HG03280 (cell line): ENCODE measurements at regions not wholly inside any gene's neighbourhood (a gene's known extent, or its start where the extent isn't known, plus 50 kb on each side); places are given as distances from the start of the nearest gene placed in this dataset.
A peak's percentile ranks its signal among the peaks of the same experiment; 100 is the strongest.
"Not testable (repeated sequence)": the region's sequence is repeated elsewhere in the genome, so short reads cannot be mapped to it uniquely, and the experiment has no call there.

Experiments
- ATAC-seq: cut with Tn5 transposase; IDR thresholded peaks from one replicate; pipeline ENCODE4 v1.9.1; 2021; ENCODE audit warnings: mild to moderate bottlenecking, moderate library complexity; ENCODE audit not compliant: unreplicated experiment

DNA sequence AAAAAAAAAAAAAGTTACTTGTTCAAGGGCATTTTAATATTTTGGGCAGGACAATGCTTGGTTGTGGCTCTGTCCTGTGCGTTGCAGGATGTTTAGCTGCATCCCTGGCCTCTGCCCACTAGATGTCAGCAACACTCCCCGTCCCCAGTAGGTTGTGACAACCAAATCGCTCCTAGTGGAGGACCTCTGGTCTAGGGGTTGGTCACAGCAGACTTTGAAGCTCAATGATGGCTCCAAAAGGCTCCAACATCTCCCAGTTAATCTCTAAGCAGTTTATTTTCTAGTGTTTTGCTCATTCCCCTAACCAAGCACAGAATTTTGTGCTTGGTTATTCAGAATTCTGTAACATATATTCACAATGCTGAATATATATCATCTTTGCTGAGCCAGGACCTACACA, 67.0 kb downstream of the CHRNA1 start:
- peak; percentile 97 for ATAC-seq

DNA sequence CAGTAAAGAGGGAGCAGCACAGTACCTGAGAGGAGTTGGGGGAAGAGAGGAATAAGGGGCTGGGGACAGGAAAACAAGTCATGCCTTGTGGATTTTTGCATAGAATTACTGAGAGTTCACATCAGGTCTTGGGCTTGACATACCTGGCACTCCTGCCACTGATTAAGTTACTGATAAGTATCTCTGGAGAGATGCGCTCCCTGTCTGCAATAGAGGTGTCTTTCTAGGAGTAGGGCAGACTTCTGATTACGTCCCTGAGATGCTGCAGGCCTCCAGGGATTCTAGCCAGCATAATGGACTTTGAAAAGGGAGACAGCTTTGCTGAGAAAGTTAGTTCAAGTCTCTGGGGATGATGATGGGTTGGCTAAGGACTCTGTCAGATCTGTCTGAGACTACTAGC, 69.4 kb downstream of the CHRNA1 start:
- ATAC-seq = no peak

DNA sequence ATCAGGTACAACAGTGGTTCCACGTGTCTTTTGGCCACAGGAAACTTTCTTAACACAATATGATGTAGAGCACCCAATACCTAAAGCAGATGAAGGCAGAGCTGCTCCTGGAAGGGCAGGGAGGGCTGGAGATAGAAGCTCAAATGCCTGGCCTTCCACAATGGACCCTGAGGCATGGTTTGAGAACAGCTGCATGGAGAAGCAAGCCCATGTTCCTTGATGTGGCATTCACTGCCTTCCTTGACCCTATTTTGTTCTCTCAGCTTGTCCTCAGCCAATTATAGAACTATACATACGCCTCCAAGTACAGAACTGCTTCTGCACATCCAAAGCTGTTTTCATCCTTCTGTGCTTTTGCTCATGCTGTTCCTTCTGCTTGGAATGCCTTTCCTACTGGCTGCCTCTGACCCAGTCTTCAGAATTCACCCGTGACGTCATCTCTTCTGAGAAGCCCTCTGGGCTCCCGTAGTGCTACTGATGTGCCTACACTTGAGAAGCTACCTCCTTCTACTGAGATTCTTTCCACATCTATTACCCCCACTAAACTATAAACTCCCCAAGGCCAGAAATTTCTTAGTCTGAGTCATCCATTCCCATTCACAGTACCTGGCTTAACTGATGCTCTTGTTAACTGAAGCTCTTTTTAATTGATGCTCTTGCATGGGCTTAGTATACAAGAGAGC, 69.9 kb downstream of the CHRNA1 start:
- ATAC-seq = no peak

DNA sequence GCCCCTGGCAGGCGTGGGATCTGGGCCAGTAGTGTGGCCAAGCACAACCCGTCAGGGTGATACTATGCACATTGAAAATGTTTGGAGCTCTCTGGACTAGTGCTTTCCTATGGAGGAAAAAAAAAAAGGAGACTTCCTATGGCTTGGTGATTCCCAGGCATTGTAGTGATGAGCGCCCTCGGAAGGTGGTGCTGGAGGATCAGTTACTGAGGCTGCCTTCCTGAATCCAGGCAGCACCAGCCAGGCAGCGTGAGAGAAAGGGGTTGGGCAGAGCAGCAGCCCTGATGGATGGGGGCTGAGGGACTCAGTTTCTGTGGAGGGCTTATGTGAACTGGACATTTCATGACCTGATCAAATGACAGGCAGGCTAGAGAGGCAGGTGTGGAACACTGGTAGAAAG, 70.9 kb downstream of the CHRNA1 start:
- ATAC-seq = no peak

DNA sequence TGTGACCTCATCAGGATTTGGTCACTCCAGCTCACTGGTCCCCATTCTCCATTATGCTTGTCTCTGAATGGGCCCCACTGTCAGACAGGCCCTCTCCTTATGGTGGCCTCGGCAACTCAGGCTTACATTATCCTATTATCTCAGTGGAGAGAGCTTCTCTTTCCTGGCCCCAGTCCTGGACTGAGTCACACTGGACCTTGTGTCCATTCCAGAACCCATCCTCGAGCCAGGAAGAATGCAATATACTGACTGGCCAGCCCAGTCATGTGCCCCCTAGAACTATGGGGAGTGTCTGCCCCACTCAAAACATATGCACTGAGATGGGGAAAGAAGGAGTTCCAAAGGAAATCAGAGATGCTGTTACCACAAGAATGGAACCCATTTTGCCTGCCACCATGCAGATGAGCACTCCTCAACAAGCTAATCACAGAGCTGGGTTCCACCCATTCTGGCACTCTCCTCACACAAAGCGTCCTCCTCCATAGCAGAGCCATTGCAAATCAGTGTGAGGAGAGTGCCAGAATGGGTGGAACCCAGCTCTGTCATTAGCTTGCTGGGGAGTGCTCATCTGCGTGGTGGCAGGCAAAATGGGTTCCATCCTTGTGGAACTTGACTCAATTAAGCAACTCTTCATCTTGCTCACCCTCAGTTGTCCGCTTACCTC, 71.9 kb downstream of the CHRNA1 start:
- ATAC-seq = no peak

DNA sequence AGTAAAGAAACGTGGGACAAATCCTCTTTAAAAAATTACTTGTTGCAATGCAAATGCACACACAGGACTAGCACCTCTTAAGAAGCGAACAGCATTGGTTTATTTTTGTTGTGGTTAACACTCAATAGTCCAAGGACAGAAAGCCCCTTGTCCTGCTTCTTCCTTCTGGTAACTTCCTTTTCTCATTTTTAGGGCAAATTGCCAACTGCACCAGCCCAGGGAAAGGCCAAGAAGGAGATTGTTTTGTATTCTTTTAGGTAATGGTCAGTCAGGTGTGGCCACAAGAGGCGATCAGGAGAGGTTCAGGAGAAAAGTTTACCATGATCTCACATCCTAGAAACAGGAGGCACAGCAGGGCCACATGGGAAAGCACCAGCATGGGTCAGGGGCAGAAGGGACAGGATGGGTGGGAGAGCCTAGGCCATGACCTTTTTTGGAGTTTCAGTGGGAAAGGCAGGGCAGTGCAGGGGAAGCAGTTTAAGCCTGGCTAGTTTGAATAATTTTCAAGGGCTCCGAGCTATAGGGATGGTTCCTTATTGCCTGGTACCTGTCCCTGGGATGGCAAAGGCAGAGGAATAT, 73.0 kb downstream of the CHRNA1 start:
- no peak for ATAC-seq

DNA sequence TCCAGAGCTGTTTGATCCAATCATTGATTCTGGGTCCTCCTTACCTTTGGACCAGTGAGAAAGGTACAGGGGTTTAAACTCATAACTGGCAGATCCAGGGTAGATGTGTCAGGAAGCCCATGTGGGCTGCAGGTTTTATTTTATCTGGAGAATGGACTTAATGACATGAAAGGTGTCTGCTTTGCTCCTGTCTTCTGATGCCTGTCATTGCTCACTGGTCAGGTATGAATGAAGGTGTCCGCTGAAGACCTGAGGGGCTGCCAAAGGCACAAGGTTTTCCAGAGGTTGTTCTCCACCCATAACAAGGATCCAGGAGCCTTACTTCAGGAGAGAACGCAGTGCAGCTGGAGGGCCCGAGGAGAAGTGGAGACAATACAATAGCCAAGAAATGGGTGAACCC, 74.2 kb downstream of the CHRNA1 start:
- no peak for ATAC-seq

DNA sequence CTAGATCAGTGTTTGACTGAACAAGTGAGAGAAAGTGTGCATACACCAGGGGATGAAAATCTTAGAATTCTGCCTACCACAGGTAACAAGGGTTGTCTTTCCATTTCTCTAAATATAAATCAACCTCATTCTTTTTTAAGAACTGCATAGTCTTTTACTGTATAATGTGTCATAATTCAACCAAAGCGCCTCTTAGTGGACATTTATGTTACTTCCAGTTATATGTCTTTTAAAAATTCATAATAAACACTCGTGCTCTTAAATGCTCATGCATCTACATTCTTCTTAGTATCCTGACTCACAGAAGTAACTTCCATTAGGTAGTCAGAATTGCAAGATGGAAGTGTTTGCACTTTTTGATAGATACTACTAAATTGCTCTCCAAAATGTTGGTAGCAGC, 76.2 kb downstream of the CHRNA1 start:
- ATAC-seq = no peak

DNA sequence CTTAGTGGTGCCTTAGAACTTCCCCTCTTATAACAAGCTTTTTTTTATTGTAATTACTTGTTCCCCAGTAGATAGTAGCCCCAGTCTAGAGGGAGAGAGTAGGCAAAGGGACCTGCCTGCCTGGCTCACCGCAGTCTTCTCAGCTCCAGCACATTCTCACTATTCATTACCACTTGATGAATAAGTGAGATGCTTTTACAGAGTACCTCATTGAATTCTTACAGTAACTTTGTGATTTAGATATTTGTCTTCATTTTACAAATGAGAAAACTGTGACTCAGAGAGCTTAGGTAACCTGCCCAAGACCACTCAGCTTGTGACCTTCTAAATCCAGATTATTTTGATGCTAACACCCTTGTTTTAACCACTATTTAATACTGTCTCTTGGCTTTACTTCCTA, 77.8 kb downstream of the CHRNA1 start:
- ATAC-seq = no peak

DNA sequence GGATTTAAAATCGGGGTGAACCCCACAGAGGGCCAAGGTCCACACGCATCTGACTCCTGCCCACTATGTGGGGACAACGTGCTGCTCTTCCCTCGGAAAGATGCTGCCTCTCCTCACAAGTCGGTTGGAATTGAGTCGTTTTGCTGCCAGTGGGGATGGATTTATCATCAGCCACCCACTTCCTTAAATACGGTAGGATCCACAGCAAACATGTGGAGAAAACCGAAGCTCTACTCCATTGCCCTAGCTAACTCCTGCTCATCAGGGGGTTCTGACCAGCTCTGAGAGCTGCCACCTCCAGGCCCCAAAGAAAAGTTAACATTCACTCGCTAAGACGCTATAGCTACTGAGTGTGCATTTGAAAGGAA, 80.9 kb downstream of the CHRNA1 start:
- ATAC-seq = no peak

DNA sequence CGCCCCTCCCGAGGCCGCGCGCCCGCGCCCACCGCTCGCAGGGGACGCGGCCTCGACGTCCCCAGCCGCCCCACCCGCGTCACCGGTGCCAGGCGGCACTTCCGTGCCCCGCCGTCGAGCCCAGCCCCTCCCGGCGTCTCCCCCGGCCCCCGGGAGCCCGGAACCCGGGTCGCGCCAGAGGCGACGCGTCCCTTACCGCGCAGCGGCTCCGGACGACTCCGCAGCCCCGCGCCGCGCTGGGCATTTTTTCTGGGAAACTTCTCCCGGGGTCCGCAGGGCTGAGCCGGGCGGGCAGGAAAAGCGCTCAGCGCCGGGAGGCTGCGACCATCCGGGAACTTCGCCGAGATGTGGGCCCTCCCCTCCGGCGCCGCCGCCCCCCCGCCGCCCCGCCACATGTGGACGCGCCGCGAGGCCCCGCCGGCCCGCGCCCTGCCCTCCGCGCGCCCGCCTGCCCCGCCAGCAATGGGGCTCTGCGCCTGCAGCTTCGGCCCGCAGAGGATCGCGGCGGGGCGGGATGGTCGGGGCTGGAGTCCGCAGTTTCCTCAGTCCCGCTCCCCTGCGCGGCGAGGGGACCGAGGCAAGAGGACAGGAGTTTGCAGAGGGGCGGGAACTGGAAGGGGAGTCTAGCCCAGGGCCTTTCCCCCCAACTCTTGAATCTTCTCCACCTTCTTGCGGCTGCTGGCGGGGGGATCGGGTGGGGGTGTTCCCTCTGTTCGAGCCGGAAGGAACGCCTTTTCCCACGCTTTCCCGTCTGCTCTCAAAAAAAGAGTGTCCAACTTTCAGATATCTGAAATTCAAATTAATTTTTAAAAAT, 81.5 kb downstream of the CHRNA1 start:
- ATAC-seq = peak; percentile 41

DNA sequence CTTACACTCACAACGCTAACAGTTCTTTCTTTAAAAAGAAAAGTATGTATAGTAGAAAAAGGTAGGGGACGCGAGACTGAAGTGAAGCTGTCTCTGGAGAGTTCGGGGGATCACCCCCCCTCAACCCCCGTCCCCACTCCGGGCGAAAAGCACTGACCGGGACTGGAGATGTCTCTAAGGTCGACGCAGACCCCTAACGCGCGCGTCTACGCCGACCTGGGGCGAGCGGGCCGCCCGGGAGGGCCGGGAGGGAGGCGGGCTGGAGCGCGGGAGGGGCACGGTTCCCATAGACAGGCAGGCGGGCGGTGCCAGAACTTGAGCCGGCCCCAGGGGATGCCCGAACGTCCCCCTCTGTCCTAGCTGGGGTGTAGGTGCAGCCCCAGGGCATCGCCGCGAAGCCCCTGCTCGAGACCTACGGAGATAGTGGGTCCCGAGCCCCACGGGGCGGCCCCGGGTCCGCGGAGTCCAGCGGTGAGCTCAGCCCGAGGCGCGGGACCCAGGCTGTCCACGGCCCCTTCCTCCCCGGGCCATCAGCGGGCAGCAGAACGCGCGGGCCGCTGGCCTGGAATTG, 82.2 kb downstream of the CHRNA1 start:
- peak; percentile 47 for ATAC-seq

DNA sequence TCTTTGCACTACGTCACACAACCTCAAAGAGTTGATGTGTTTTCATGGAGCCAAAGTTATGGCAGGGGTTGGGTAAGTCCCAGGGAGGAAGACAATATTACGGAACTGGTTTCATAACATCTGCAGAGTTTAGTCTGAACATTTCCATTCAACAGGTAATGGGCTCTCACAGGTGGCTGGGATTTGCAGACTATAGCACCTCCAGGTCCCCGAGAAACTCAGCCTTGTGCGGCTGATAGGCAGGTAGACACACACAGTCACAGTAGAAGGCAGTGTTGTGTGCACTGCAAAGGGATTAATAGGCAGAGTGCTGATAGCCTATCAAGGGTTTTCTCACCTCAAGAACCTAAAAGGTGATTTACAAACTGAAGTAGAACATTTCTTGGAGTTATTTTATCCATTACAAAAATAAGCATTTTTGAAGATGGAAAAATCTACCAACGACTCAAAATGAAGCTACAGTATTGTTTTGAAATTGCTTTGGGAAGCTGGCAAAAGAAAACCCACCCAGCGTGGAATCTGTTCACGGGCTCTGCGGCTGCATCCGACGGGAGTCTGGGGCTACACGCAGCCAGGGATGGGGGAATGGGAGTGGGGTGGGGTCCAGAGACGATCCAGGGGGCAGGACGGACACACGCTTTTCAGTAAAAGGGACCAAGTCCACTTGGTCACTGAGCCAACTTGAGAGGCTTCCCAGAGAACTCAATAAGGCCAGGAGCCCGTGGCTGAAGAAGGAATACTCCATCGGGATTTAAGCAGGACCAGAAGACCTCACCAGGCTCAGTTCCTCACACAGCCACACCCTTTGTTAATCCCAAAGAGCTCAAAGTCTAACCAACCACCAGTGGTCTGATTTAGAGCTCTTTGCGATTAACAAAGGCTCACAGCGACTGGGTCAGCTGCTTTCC, 82.9 kb downstream of the CHRNA1 start:
- no peak for ATAC-seq

DNA sequence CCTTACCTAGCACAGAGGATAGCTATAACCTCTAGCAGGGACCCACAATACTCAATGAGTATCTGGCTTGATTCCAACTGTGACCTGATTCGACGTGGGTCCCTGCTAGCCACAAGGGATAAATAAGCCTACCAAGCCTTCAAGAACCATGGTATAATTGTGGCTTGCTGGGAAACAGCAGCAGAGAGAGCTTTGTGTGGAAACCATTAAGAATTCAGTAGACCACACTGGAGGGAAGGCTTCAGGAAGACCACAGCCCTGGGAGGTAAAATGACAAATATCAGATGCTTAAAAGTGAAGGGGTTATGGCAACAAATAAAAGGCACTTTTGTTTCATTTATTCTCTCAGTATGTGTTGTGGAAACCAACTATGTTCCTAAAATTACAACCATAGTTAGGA, 82.6 kb upstream of the WIPF1 start:
- no peak for ATAC-seq

DNA sequence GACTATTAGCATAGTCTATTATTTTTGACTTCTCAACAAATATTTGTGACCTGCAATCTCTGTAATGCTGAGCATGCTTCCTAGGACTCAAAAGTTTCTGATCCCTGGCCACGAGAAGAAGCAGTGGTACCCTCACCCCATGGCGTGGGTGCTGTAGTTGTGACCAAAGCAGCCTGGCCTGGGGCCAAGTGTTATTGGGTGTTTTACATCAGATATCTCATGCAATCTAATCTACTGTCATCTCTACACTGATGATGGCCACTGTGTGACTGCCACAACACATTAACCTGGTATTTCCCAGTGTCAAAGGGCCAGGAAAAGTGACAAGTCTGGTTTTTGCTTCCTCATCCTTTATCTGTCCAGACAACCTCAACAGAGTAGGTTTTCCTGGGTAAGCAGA, 80.8 kb upstream of the WIPF1 start:
- no peak for ATAC-seq

DNA sequence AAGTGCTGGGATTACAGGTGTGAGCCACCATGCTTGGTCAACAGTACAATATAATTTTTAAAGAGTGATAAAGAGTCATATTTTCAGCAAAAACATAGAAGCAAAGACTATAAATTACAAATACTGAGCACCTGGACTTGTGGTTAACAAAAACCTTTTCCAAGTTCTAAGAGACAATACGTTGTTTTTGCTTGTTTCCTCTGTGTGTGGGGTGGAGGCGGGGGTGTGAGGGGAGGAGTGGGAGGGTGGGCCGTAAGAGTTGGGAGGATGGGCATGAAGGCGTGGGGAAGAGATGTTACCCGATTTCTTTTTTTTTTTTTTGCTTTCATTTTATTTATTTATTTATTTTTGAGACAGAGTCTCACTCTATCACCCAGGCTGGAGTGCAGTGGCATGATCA, 78.0 kb upstream of the WIPF1 start:
- ATAC-seq = no peak

DNA sequence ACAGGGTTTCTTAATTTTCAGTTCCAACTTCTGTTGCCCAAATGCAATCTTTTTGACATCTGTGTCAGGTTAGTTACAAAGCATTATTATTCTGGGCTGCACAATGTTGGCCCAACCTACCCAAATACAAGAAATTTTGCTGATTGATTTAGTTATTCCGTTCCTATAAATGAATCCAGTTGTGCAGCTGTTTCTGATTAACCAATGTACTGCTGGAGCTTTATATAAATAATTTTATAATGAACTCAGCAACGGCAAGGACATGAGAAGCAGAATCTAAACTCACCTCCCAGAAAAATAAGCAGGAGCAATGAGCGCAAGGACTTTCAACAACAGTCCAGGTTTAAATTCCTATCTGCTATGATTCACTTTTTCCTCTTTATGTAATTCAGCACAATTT, 76.3 kb upstream of the WIPF1 start:
- ATAC-seq = no peak

DNA sequence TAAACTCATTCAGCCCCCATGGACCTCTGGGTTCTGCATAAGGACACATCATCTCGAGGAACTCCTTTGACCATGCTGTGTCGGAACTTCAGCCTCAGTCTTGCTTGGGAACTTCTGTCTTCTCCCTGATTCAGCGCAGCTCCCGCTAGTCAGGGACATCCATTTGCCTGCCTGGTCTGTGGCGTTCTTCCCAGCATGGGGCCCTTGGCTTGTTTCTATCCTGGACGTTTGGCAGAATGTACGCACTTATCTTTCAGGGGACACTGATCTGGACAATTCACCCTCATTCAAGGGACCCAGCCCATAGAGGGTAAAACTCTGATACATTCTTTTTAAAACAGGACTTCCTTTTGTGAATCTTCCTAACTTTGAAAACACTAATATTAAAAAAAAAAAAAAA, 75.8 kb upstream of the WIPF1 start:
- no peak for ATAC-seq

DNA sequence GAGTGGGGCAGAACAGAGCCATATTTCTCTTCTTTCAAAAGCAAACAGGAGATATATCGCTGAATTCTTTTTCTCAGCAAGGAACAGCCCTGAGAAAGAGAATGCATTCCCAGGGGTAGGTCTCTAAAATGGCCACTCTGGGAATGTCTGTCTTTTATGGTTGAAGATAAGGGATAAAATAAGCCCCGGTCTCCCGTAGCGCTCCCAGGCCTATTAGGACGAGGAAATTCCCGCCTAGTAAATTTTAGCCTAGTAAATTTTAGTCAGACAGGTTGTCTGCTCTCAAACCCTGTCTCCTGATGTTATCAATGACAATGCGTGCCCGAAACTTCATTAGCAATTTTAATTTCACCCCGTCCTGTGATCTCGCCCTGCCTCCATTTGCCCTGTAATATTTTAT, 73.9 kb upstream of the WIPF1 start:
- ATAC-seq = not testable (repeated sequence)

DNA sequence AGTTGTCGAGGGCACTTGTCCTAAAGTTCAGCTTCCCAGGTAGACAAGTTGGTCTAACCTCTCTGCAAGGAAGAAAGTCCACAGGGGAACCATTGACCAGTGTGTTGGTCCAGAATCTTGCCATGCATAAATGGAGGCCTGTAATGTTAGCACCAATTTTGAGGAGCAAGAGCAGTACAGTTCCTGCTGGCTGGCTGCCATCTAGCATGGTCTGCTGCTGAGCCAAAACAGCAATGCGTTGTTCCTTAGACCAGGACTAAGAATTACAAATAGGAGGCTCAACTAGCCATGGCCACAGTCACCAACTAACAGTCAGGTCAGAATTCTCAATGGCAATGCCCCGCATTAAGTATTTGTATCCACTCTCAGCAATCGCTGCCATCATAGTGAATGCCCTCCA, 72.8 kb upstream of the WIPF1 start:
- no peak for ATAC-seq
